Activated naive CD4-positive, alpha-beta T cell treated with anti-CD3 and anti-CD28 coated beads, Interleukin-2, amount 10 ng/mL, durations not matched to agents 7 days and 5 days (primary cell): ENCODE measurements at regions not wholly inside any gene's neighbourhood (a gene's known extent, or its start where the extent isn't known, plus 50 kb on each side); places are given as distances from the start of the nearest gene placed in this dataset.
"Not testable (repeated sequence)": the region's sequence is repeated elsewhere in the genome, so short reads cannot be mapped to it uniquely, and the experiment has no call there.

Experiments used
- CTCF ChIA-PET: fragments of 350-600 bp; sonication (Branson Sonifier 250); formaldehyde crosslinking; loops from one replicate; lab custom pipeline; 2021; ENCODE audit warnings: antibody characterized with exemption; lab: Charles Lee
- DNase-seq: peaks from one replicate; pipeline ENCODE4 v3.0.0-alpha.2; 2020
- H3K27ac Mint-ChIP-seq: one replicate; pipeline ENCODE4 v1.8.0; 2021; ENCODE audit warnings: mild to moderate bottlenecking, moderate library complexity, mixed read lengths
- H3K27me3 Mint-ChIP-seq: one replicate; pipeline ENCODE4 v1.8.0; 2021; ENCODE audit warnings: mild to moderate bottlenecking, mixed read lengths
- H3K36me3 Mint-ChIP-seq: one replicate; pipeline ENCODE4 v1.8.0; 2021; ENCODE audit warnings: mixed read lengths
- H3K4me1 Mint-ChIP-seq: one replicate; pipeline ENCODE4 v1.8.0; 2021; ENCODE audit warnings: mixed read lengths
- H3K4me3 Mint-ChIP-seq: one replicate; pipeline ENCODE4 v1.8.0; 2021; ENCODE audit warnings: mild to moderate bottlenecking, moderate library complexity, mixed read lengths
- H3K9me3 Mint-ChIP-seq: one replicate; pipeline ENCODE4 v1.8.0; 2021; ENCODE audit warnings: mixed read lengths

GRCh38 chr3:198173080-198173479 lies 213.1 kb downstream of the LMLN start:
- H3K36me3 Mint-ChIP-seq, H3K9me3 Mint-ChIP-seq, CTCF ChIA-PET, H3K27me3 Mint-ChIP-seq, DNase-seq, H3K27ac Mint-ChIP-seq, H3K4me3 Mint-ChIP-seq, H3K4me1 Mint-ChIP-seq: not testable (repeated sequence)

GRCh38 chr3:198173929-198174574 lies 214.0 kb downstream of the LMLN start:
- H3K9me3 Mint-ChIP-seq, CTCF ChIA-PET, H3K36me3 Mint-ChIP-seq, H3K4me1 Mint-ChIP-seq, H3K4me3 Mint-ChIP-seq, DNase-seq, H3K27me3 Mint-ChIP-seq, H3K27ac Mint-ChIP-seq: not testable (repeated sequence)
